Heart left ventricle (tissue), 13 donors: ENCODE measurements at regions not wholly inside any gene's neighbourhood (a gene's known extent, or its start where the extent isn't known, plus 50 kb on each side); places are given as distances from the start of the nearest gene placed in this dataset.

ENCODE experiments used
- CTCF ChIP-seq, 12 donors: fragments of 200-600 bp; sonication (generic) in 4 of 12; IDR thresholded peaks; one replicate each; pipeline versions ENCODE4 v1.5.0 to v1.8.0; 2018 to 2022; ENCODE audit warnings: antibody characterized with exemption in 12 of 12, mild to moderate bottlenecking in 5 of 12
- POLR2A ChIP-seq, 2 donors: fragments of 450-650 bp; IDR thresholded peaks; one replicate each; pipeline ENCODE4 v1.6.1; 2017; ENCODE audit warnings: antibody characterized with exemption in 2 of 2, mild to moderate bottlenecking in 2 of 2, moderate library complexity in 2 of 2
- donor health status: ischemic (EF 13 %, LVEDD 7.1; RV severe dilation, severe dysfunction).
- donor health status: DM: no; HTN: yes; CAD: no.
- donor health status: DM: no; HTN: no; CAD: no.
- donor health status: ischemic (EF 25% LVEDD 6.9; RV normal size, moderate dysfunction).
- donor health status: ischemic (EF 25% LVEDD 5.7; RV mildly dilated, moderate dysfunction).
- donor health status: ischemic (EF 35%, LVEDD 5.7; RV mildly dilated, moderate dysfunction).
- donor health status: nonischemic (EF 11% LVEDD 7.7; RV severe dilation, severe dysfunction).
- donor health status: DM: yes; HTN: yes; CAD: no.
- donor health status: PGD.
- donor health status: ischemic (EF 29% LVEDD 5.4; RV normal size, mild dysfunction).
- donor health status: nonischemic (EF 23%, LVEDD 6.1; RV moderate dilation, normal function).

GRCh38 chrX:39690541-39691415 is 407.0 kb downstream of the BCOR start:
- TF ChIP-seq CTCF (IDR thresholded peaks at IDR 0.05) (no peak), POLR2A (IDR thresholded peaks at IDR 0.05) (no peak)
